UCSD-AML1 (cell line): ENCODE measurements at regions not wholly inside any gene's neighbourhood (a gene's known extent, or its start where the extent isn't known, plus 50 kb on each side); places are given as distances from the start of the nearest gene placed in this dataset.

Experiments
- DNase-seq: peaks from one replicate; lab custom pipeline; 2025; ENCODE audit not compliant: unreplicated experiment; lab: John Stamatoyannopoulos, UW

- no peak for DNase-seq
These were observed 77.3 kb upstream of the NR2F2 start for GRCh38 chr15:96253006-96253747.

- DNase-seq, result no peak
These were observed 76.3 kb upstream of the NR2F2 start for GRCh38 chr15:96254173-96254572.

- DNase-seq, result no peak
These were observed 74.9 kb upstream of the NR2F2 start for GRCh38 chr15:96255599-96255998.

- no peak for DNase-seq
These were observed 68.9 kb upstream of the NR2F2 start for GRCh38 chr15:96261575-96262034.

- DNase-seq, result no peak
These were observed 68.4 kb upstream of the NR2F2 start for GRCh38 chr15:96262097-96262496.

GRCh38 chr15:96262549-96263489 lies 67.7 kb upstream of the NR2F2 start:
- DNase-seq, result no peak

GRCh38 chr15:96264351-96264798 lies 66.1 kb upstream of the NR2F2 start:
- no peak for DNase-seq

GRCh38 chr15:96264801-96265515 lies 65.5 kb upstream of the NR2F2 start:
- no peak for DNase-seq

GRCh38 chr15:96266456-96266855 lies 64.0 kb upstream of the NR2F2 start:
- DNase-seq, result no peak

- no peak for DNase-seq
These were observed 63.0 kb upstream of the NR2F2 start for GRCh38 chr15:96267463-96267862.

GRCh38 chr15:96268442-96269204 lies 61.9 kb upstream of the NR2F2 start:
- DNase-seq, result no peak

GRCh38 chr15:96270581-96271172 lies 59.8 kb upstream of the NR2F2 start:
- DNase-seq, result no peak

GRCh38 chr15:96272427-96272826 lies 58.1 kb upstream of the NR2F2 start:
- no peak for DNase-seq

GRCh38 chr15:96273317-96274086 lies 57.0 kb upstream of the NR2F2 start:
- DNase-seq, result no peak

- DNase-seq, result no peak
These were observed 56.4 kb upstream of the NR2F2 start for GRCh38 chr15:96274087-96274440.

GRCh38 chr15:96274698-96275097 lies 55.8 kb upstream of the NR2F2 start:
- no peak for DNase-seq

- no peak for DNase-seq
These were observed 53.9 kb upstream of the NR2F2 start for GRCh38 chr15:96276438-96277210.
